ENCODE measurements at regions not wholly inside any gene's neighbourhood (a gene's known extent, or its start where the extent isn't known, plus 50 kb on each side); places are given as distances from the start of the nearest gene placed in this dataset.

- Histone ChIP-seq H3K9ac (ENCODE audit: low read length) (no peak overlapping the region), H3K9me3 (ENCODE audit: insufficient read depth, low read length) (no peaks in the 10 kb centered on the region), H2AFZ (ENCODE audit: low read depth, low read length, severe bottlenecking) (peak overlapping the region; percentile 12), H3K36me3 (ENCODE audit: low read length) (no peaks in the 10 kb centered on the region; the same call in 1 of the 2 replicates), H3K27ac (ENCODE audit: low read depth, low read length) (no peak overlapping the region), H4K20me1 (ENCODE audit: low read depth, low read length) (no peaks in the 10 kb centered on the region), H3K27me3 (ENCODE audit: low read length) (no peaks in the 10 kb centered on the region), H3F3A (ENCODE audit: insufficient read depth) (no peaks in the 10 kb centered on the region), H3K9me2 (replicated peaks; ENCODE audit: insufficient read depth, low read length) (no peaks in the 10 kb centered on the region), H3K79me2 (ENCODE audit: insufficient read depth, low read length) (no peaks in the 10 kb centered on the region), H3K4me3 (ENCODE audit: insufficient read depth, low read length, poor library complexity, severe bottlenecking) (no peak overlapping the region), H3K4me2 (ENCODE audit: low read depth, low read length, poor library complexity, severe bottlenecking) (no peak overlapping the region)
- TF ChIP-seq CTCF (IDR thresholded peaks at IDR 0.05; ENCODE audit: insufficient read depth, low read length, poor library complexity, severe bottlenecking) (no peak), EZH2phosphoT487 (conservative IDR thresholded peaks at IDR 0.05; ENCODE audit: low read length) (no peak)
Observed at GRCh38 chr4:43223820-43224219, 331.3 kb downstream of the GRXCR1 start.

GRCh38 chr4:43224559-43224958 is 332.0 kb downstream of the GRXCR1 start:
- no peak for TF ChIP-seq EZH2phosphoT487 (conservative IDR thresholded peaks at IDR 0.05; ENCODE audit: low read length)
- no peak for TF ChIP-seq CTCF (IDR thresholded peaks at IDR 0.05; ENCODE audit: insufficient read depth, low read length, poor library complexity, severe bottlenecking)
- H3K36me3 ChIP-seq (ENCODE audit: low read length) = no peaks in the 10 kb centered on the region; the same call in 1 of the 2 replicates
- H3F3A ChIP-seq (ENCODE audit: insufficient read depth) = no peaks in the 10 kb centered on the region
- no peak overlapping the region for H3K9ac ChIP-seq (ENCODE audit: low read length)
- peak overlapping the region; percentile 17 for H3K4me2 ChIP-seq (ENCODE audit: low read depth, low read length, poor library complexity, severe bottlenecking)
- H3K27ac ChIP-seq (ENCODE audit: low read depth, low read length) = no peak overlapping the region
- peak overlapping the region; percentile 12 for H2AFZ ChIP-seq (ENCODE audit: low read depth, low read length, severe bottlenecking)
- no peaks in the 10 kb centered on the region for H3K27me3 ChIP-seq (ENCODE audit: low read length)
- H3K79me2 ChIP-seq (ENCODE audit: insufficient read depth, low read length) = no peaks in the 10 kb centered on the region
- H3K9me2 ChIP-seq (replicated peaks; ENCODE audit: insufficient read depth, low read length) = no peaks in the 10 kb centered on the region
- H3K9me3 ChIP-seq (ENCODE audit: insufficient read depth, low read length) = no peaks in the 10 kb centered on the region
- no peak overlapping the region for H3K4me3 ChIP-seq (ENCODE audit: insufficient read depth, low read length, poor library complexity, severe bottlenecking)
- H4K20me1 ChIP-seq (ENCODE audit: low read depth, low read length) = no peaks in the 10 kb centered on the region

GRCh38 chr4:43233321-43233720 is 340.8 kb downstream of the GRXCR1 start:
- H4K20me1 ChIP-seq (ENCODE audit: low read depth, low read length) = no peaks in the 10 kb centered on the region
- no peaks in the 10 kb centered on the region for H3K27me3 ChIP-seq (ENCODE audit: low read length)
- no peaks in the 10 kb centered on the region for H3K9me3 ChIP-seq (ENCODE audit: insufficient read depth, low read length)
- H3K9ac ChIP-seq (ENCODE audit: low read length) = no peak overlapping the region
- H2AFZ ChIP-seq (ENCODE audit: low read depth, low read length, severe bottlenecking) = no peak overlapping the region
- H3K79me2 ChIP-seq (ENCODE audit: insufficient read depth, low read length) = no peaks in the 10 kb centered on the region
- no peak overlapping the region for H3K4me2 ChIP-seq (ENCODE audit: low read depth, low read length, poor library complexity, severe bottlenecking)
- H3K36me3 ChIP-seq (ENCODE audit: low read length) = no peaks in the 10 kb centered on the region
- TF ChIP-seq EZH2phosphoT487 (conservative IDR thresholded peaks at IDR 0.05; ENCODE audit: low read length) (no peak), CTCF (IDR thresholded peaks at IDR 0.05; ENCODE audit: insufficient read depth, low read length, poor library complexity, severe bottlenecking) (no peak)
- no peak overlapping the region for H3K4me3 ChIP-seq (ENCODE audit: insufficient read depth, low read length, poor library complexity, severe bottlenecking)
- H3F3A ChIP-seq (ENCODE audit: insufficient read depth) = no peaks in the 10 kb centered on the region
- H3K27ac ChIP-seq (ENCODE audit: low read depth, low read length) = no peak overlapping the region
- H3K9me2 ChIP-seq (replicated peaks; ENCODE audit: insufficient read depth, low read length) = no peaks in the 10 kb centered on the region

Measured in SU-DHL-6 (cell line).